Liver (tissue), 8 donors: ENCODE measurements at regions not wholly inside any gene's neighbourhood (a gene's known extent, or its start where the extent isn't known, plus 50 kb on each side); places are given as distances from the start of the nearest gene placed in this dataset.

Experiments used
- DNase-seq: peaks from one replicate; pipeline ENCODE4 v3.0.0-alpha.2; 2017; ENCODE audit warnings: low spot score
- H3K27ac ChIP-seq, 2 donors: one replicate each; pipeline ENCODE4 v1.7.0; 2013; ENCODE audit warnings: inconsistent platforms in 2 of 2, low read length in 2 of 2, control low read depth in 1 of 2, low read depth in 1 of 2, mild to moderate bottlenecking in 1 of 2
- H3K27me3 ChIP-seq, 4 donors: one replicate each; pipeline versions ENCODE4 v1.6.1 to v1.7.0; 2013; ENCODE audit warnings: low read length in 3 of 4, inconsistent platforms in 1 of 4, mild to moderate bottlenecking in 1 of 4, moderate library complexity in 1 of 4; ENCODE audit not compliant: control insufficient read depth in 4 of 4, insufficient read depth in 4 of 4
- H3K36me3 ChIP-seq, 4 donors: one replicate each; pipeline versions ENCODE4 v1.6.1 to v1.7.0; 2013; ENCODE audit warnings: low read length in 3 of 4, mild to moderate bottlenecking in 3 of 4, low read depth in 1 of 4, moderate library complexity in 1 of 4; ENCODE audit not compliant: control insufficient read depth in 4 of 4, insufficient read depth in 3 of 4
- H3K4me1 ChIP-seq, 4 donors: one replicate each; pipeline versions ENCODE4 v1.6.1 to v1.7.0; 2013; ENCODE audit warnings: low read length in 3 of 4, mild to moderate bottlenecking in 3 of 4, moderate library complexity in 1 of 4; ENCODE audit not compliant: control insufficient read depth in 4 of 4, insufficient read depth in 4 of 4
- H3K4me3 ChIP-seq, 3 donors: one replicate each; pipeline versions ENCODE4 v1.6.1 to v1.7.0; 2013; ENCODE audit warnings: low read length in 3 of 3, control low read depth in 1 of 3, low read depth in 1 of 3, mild to moderate bottlenecking in 1 of 3
- H3K9ac ChIP-seq, 2 donors: one replicate each; pipeline ENCODE4 v1.7.0; 2013; ENCODE audit warnings: low read length in 2 of 2, mild to moderate bottlenecking in 2 of 2, moderate library complexity in 2 of 2, control low read depth in 1 of 2, low read depth in 1 of 2
- H3K9me3 ChIP-seq, 4 donors: one replicate each; pipeline versions ENCODE4 v1.6.1 to v1.7.0; 2013; ENCODE audit warnings: low read length in 3 of 4; ENCODE audit not compliant: control insufficient read depth in 4 of 4
- ATF3 ChIP-seq: IDR thresholded peaks from 2 replicates; pipeline ENCODE4 v1.6.1; 2016; ENCODE audit warnings: antibody characterized with exemption
- CTCF ChIP-seq: fragments of 150-350 bp; IDR thresholded peaks from 2 replicates; pipeline ENCODE4 v1.5.1; 2017; ENCODE audit warnings: improper control_type of control experiment, low read depth, low read length; ENCODE audit not compliant: missing input control
- EGR1 ChIP-seq, 2 donors: IDR thresholded peaks; 2 replicates each; pipeline ENCODE4 v1.6.1; 2016 to 2018; ENCODE audit warnings: antibody characterized with exemption in 2 of 2, low read depth in 2 of 2
- FOXA2 ChIP-seq: IDR thresholded peaks from 2 replicates; pipeline ENCODE4 v1.6.1; 2016; ENCODE audit warnings: antibody characterized with exemption
- GABPA ChIP-seq, 2 donors: IDR thresholded peaks in 1 of 2; conservative IDR thresholded peaks in 1 of 2; 2 replicates each; pipeline ENCODE4 v1.6.1; 2016; ENCODE audit warnings: antibody characterized with exemption in 2 of 2, mild to moderate bottlenecking in 1 of 2, moderate library complexity in 1 of 2
- HNF4A ChIP-seq, 2 donors: conservative IDR thresholded peaks; 2 replicates each; pipeline ENCODE4 v1.6.1; 2016; ENCODE audit warnings: antibody characterized with exemption in 2 of 2, mild to moderate bottlenecking in 2 of 2
- HNF4G ChIP-seq: IDR thresholded peaks from 2 replicates; pipeline ENCODE4 v1.6.1; 2016; ENCODE audit warnings: antibody characterized with exemption
- RAD21 ChIP-seq, 2 donors: IDR thresholded peaks; 2 replicates each; pipeline ENCODE4 v1.6.1; 2016; ENCODE audit warnings: antibody characterized with exemption in 2 of 2, mild to moderate bottlenecking in 2 of 2
- REST ChIP-seq: IDR thresholded peaks from 2 replicates; pipeline ENCODE4 v1.6.1; 2016; ENCODE audit warnings: antibody characterized with exemption, mild to moderate bottlenecking
- RXRA ChIP-seq, 2 donors: IDR thresholded peaks; 2 replicates each; pipeline ENCODE4 v1.6.1; 2017 to 2018; ENCODE audit warnings: antibody characterized with exemption in 2 of 2, mild to moderate bottlenecking in 1 of 2
- SP1 ChIP-seq: IDR thresholded peaks from 2 replicates; pipeline ENCODE4 v1.6.1; 2018; ENCODE audit warnings: antibody characterized with exemption, mild to moderate bottlenecking
- TAF1 ChIP-seq: conservative IDR thresholded peaks from 2 replicates; pipeline ENCODE4 v1.6.1; 2016; ENCODE audit warnings: antibody characterized with exemption, mild to moderate bottlenecking
- YY1 ChIP-seq: IDR thresholded peaks from 2 replicates; pipeline ENCODE4 v1.6.1; 2016; ENCODE audit warnings: antibody characterized with exemption, mild to moderate bottlenecking
- ZBTB33 ChIP-seq: IDR thresholded peaks from 2 replicates; pipeline ENCODE4 v1.6.1; 2016; ENCODE audit warnings: antibody characterized with exemption
- WGBS: extraction: QIAGEN DNeasy Blood & Tissue Kit; methylation state at CpG from one replicate; pipeline ENCODE4 v1.1.7; 2013; 5-methylcytosine and 5-hydroxymethylcytosine counted together
- donor health status: healthy.
- donor health status: healthy.
- donor health status: healthy.
- donor health status: healthy.
- donor health status: healthy.

GRCh38 chr14:97053941-97054340 lies 256.8 kb downstream of the VRK1 start:
- Histone ChIP-seq H3K27ac (no peak overlapping the region), H3K9ac (no peak overlapping the region), H3K36me3 (no peaks in the 10 kb centered on the region), H3K4me3 (no peak overlapping the region), H3K4me1 (no peaks in the 10 kb centered on the region), H3K9me3 (no peaks in the 10 kb centered on the region), H3K27me3 (peaks cover 0 to 5% (median 1%) of the 10 kb centered on the region in 4 donors)
- 86% methylated on average over 9 of the region's 9 CpGs for WGBS
- TF ChIP-seq HNF4G (no peak), FOXA2 (no peak), EGR1 (IDR thresholded peaks at IDR 0.05; ENCODE audit: low read depth in 2 of 2) (no peak), TAF1 (no peak), RXRA (IDR thresholded peaks at IDR 0.05) (no peak)
- DNase-seq: no peak

DNA sequence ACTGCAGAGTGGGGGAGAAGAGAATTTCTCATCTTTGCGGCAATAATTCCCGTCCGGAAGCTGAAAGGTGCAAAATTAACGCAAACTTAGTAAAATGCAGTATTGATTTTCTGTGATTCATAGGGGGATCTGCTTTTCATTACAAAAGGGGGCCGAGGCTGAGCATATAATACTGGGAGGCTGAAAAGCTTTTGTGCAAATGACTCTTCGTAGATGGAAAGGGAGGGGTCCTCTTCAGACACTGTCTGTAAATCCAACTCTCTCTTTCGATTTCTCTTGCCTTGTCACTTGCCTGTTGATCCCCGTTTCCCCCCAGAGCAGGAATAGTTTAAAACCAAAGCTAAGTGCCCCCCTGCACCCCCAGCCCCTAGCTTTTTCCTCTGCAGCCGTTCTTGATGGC lies 258.2 kb downstream of the VRK1 start:
- 67% methylated on average over 9 of the region's 9 CpGs for WGBS
- H3K27me3 ChIP-seq: peaks cover 0 to 3% (median 1%) of the 10 kb centered on the region in 4 donors
- no peak for TF ChIP-seq ZBTB33
- TF ChIP-seq ATF3: no peak
- TF ChIP-seq REST: no peak
- no peak for TF ChIP-seq RAD21 (IDR thresholded peaks at IDR 0.05)
- no peak for TF ChIP-seq HNF4A (conservative IDR thresholded peaks at IDR 0.05)
- no peak for TF ChIP-seq GABPA (IDR thresholded peaks at IDR 0.05 in 1 of 2, conservative IDR thresholded peaks at IDR 0.05 in 1 of 2)
- no peak for TF ChIP-seq YY1
- TF ChIP-seq SP1: no peak
- TF ChIP-seq CTCF: no peak
- no peak for DNase-seq
- H3K4me3 ChIP-seq: no peak overlapping the region
- H3K4me1 ChIP-seq: no peaks in the 10 kb centered on the region
- no peak overlapping the region for H3K27ac ChIP-seq
- H3K9me3 ChIP-seq: no peaks in the 10 kb centered on the region
- no peak overlapping the region for H3K9ac ChIP-seq
- no peaks in the 10 kb centered on the region for H3K36me3 ChIP-seq
